SK-N-SH (cell line): ENCODE measurements at regions not wholly inside any gene's neighbourhood (a gene's known extent, or its start where the extent isn't known, plus 50 kb on each side); places are given as distances from the start of the nearest gene placed in this dataset.

Experiments used
- CTCF ChIA-PET: fragments of 300-600, 350-600 bp; formaldehyde crosslinking; extraction: SDS; loops from one replicate; lab custom pipeline; 2021; lab: Yijun Ruan, JAX
- POLR2A ChIA-PET: fragments of 350-600 bp; sonication (Branson Sonifier 250); formaldehyde crosslinking; extraction: SDS; loops from one replicate; lab custom pipeline; 2020; ENCODE audit warnings: antibody characterized with exemption, inconsistent platforms; lab: Yijun Ruan, JAX
- DNase-seq: peaks from one replicate; pipeline ENCODE4 v3.0.0; 2012
- H2AFZ ChIP-seq: fragments of 200-600 bp; sonication (generic); 2 replicates; pipeline ENCODE4 v1.8.1; 2016; ENCODE audit warnings: antibody characterized with exemption, mild to moderate bottlenecking, low read depth
- H3F3A ChIP-seq: fragments of 200-600 bp; sonication (generic); replicated peaks from 2 replicates; pipeline ENCODE3; 2016; ENCODE audit warnings: antibody characterized with exemption, mild to moderate bottlenecking; ENCODE audit not compliant: insufficient read depth
- H3K27ac ChIP-seq, 2 experiments: fragments of 200-500 bp in 1 of 2; fragments of 200-600 bp in 1 of 2; sonication (Bioruptor generic) in 1 of 2; sonication (generic), shearing (Covaris generic) in 1 of 2; 2 replicates each; pipeline versions ENCODE4 v1.5.1 to v1.6.1; 2014 to 2016; ENCODE audit warnings: low read depth in 2 of 2, inconsistent platforms in 1 of 2, low read length in 1 of 2, mild to moderate bottlenecking in 1 of 2, mixed read lengths in 1 of 2
- H3K27me3 ChIP-seq: fragments of 200-600 bp; sonication (generic), shearing (Covaris generic); 2 replicates; pipeline ENCODE4 v1.6.1; 2016; ENCODE audit warnings: mixed run types; ENCODE audit not compliant: insufficient read depth
- H3K36me3 ChIP-seq, 2 experiments: fragments of 200-500 bp in 1 of 2; fragments of 200-600 bp in 1 of 2; sonication (Bioruptor generic) in 1 of 2; sonication (generic) in 1 of 2; replicated peaks in 1 of 2; 2 replicates each; pipeline versions ENCODE3 to v1.5.1; 2014 to 2016; ENCODE audit warnings: low read length in 1 of 2, mild to moderate bottlenecking in 1 of 2; ENCODE audit not compliant: insufficient read depth in 2 of 2, control insufficient read depth in 1 of 2
- H3K4me1 ChIP-seq, 2 experiments: fragments of 200-500 bp in 1 of 2; fragments of 200-600 bp in 1 of 2; sonication (Bioruptor generic) in 1 of 2; sonication (generic), shearing (Covaris generic) in 1 of 2; 2 replicates each; pipeline versions ENCODE4 v1.5.1 to v1.6.1; 2014 to 2016; ENCODE audit warnings: low read depth in 1 of 2, low read length in 1 of 2, mixed run types in 1 of 2; ENCODE audit not compliant: insufficient read depth in 2 of 2, control insufficient read depth in 1 of 2
- H3K4me2 ChIP-seq: fragments of 200-600 bp; sonication (generic), shearing (Covaris generic); 2 replicates; pipeline ENCODE4 v1.6.1; 2017; ENCODE audit warnings: mixed run types
- H3K4me3 ChIP-seq, 2 experiments: fragments of 200-500 bp in 1 of 2; fragments of 200-600 bp in 1 of 2; sonication (Bioruptor generic) in 1 of 2; sonication (generic), shearing (Covaris generic) in 1 of 2; 2 replicates each; pipeline versions ENCODE4 v1.5.1 to v1.8.1; 2014 to 2016; ENCODE audit warnings: low read depth in 2 of 2, inconsistent platforms in 1 of 2, low read length in 1 of 2, mild to moderate bottlenecking in 1 of 2, mixed read lengths in 1 of 2, moderate library complexity in 1 of 2
- H3K79me2 ChIP-seq: fragments of 200-600 bp; sonication (generic); 2 replicates; pipeline ENCODE4 v1.8.1; 2017; ENCODE audit warnings: mild to moderate bottlenecking; ENCODE audit not compliant: insufficient read depth
- H3K9ac ChIP-seq: fragments of 200-600 bp; sonication (generic); 2 replicates; pipeline ENCODE4 v1.6.1; 2017; ENCODE audit warnings: mixed run types
- H3K9me2 ChIP-seq: fragments of 200-600 bp; sonication (generic); 2 replicates; pipeline ENCODE4 v1.6.1; 2017; ENCODE audit warnings: mixed run types
- H3K9me3 ChIP-seq: fragments of 200-600 bp; sonication (generic); 2 replicates; pipeline ENCODE4 v1.6.1; 2017; ENCODE audit warnings: mixed run types, mild to moderate bottlenecking, moderate library complexity
- H4K20me1 ChIP-seq: fragments of 200-600 bp; sonication (generic); 2 replicates; pipeline ENCODE4 v1.6.1; 2017; ENCODE audit warnings: mild to moderate bottlenecking, mixed run types; ENCODE audit not compliant: insufficient read depth
- CHD2 ChIP-seq: fragments of 150-350 bp; IDR thresholded peaks from 2 replicates; pipeline ENCODE4 v1.6.1; 2018; ENCODE audit warnings: low read length; ENCODE audit not compliant: partially characterized antibody
- CTCF ChIP-seq: fragments of 200-600 bp; sonication (generic); IDR thresholded peaks from 2 replicates; pipeline ENCODE4 v1.6.1; 2017; ENCODE audit warnings: antibody characterized with exemption, mild to moderate bottlenecking, moderate library complexity
- ELF1 ChIP-seq: IDR thresholded peaks from 2 replicates; pipeline ENCODE4 v1.4.0; 2012
- EP300 ChIP-seq, 2 experiments: IDR thresholded peaks; 2 replicates each; pipeline versions ENCODE4 v1.4.0 to v1.6.1; 2012; ENCODE audit warnings: borderline replicate concordance in 1 of 2, low read depth in 1 of 2, low read length in 1 of 2
- FOXJ3 ChIP-seq: sonication (generic); formaldehyde crosslinking; IDR thresholded peaks from 2 replicates; pipeline ENCODE4 v1.5.1; 2020; ENCODE audit warnings: mild to moderate bottlenecking, missing genetic modification reagents
- GABPA ChIP-seq: IDR thresholded peaks from 2 replicates; pipeline ENCODE4 v1.4.0; 2012; ENCODE audit warnings: low read depth, mild to moderate bottlenecking
- GATA2 ChIP-seq: sonication (generic); formaldehyde crosslinking; IDR thresholded peaks from 2 replicates; pipeline ENCODE4 v1.5.0; 2020; ENCODE audit warnings: mild to moderate bottlenecking, missing genetic modification reagents
- JUND ChIP-seq: IDR thresholded peaks from 2 replicates; pipeline ENCODE4 v1.4.0; 2012
- MAX ChIP-seq: IDR thresholded peaks from 2 replicates; pipeline ENCODE4 v1.4.0; 2012; ENCODE audit warnings: low read depth
- MEF2A ChIP-seq: IDR thresholded peaks from 2 replicates; pipeline ENCODE4 v1.4.0; 2012; ENCODE audit warnings: low read depth, borderline replicate concordance
- MXI1 ChIP-seq: IDR thresholded peaks from 2 replicates; pipeline ENCODE4 v1.6.1; 2012; ENCODE audit warnings: mild to moderate bottlenecking, low read depth, low read length, improper control_type of control experiment
- NFIC ChIP-seq: IDR thresholded peaks from 2 replicates; pipeline ENCODE4 v1.4.0; 2012; ENCODE audit warnings: borderline replicate concordance
- NRF1 ChIP-seq: IDR thresholded peaks from 2 replicates; pipeline ENCODE4 v1.6.1; 2012; ENCODE audit warnings: low read depth, mild to moderate bottlenecking, low read length
- PBX3 ChIP-seq: IDR thresholded peaks from 2 replicates; pipeline ENCODE4; 2012
- POLR2AphosphoS5 ChIP-seq: IDR thresholded peaks from 2 replicates; pipeline ENCODE4 v1.6.1; 2012; ENCODE audit warnings: low read depth, low read length
- RAD21 ChIP-seq: IDR thresholded peaks from 2 replicates; pipeline ENCODE4 v1.6.1; 2012; ENCODE audit warnings: mild to moderate bottlenecking, low read length
- RFX5 ChIP-seq: IDR thresholded peaks from 2 replicates; pipeline ENCODE4 v1.6.1; 2012; ENCODE audit warnings: mild to moderate bottlenecking, improper control_type of control experiment, low read length
- RXRA ChIP-seq: IDR thresholded peaks from 2 replicates; pipeline ENCODE4 v1.4.0; 2012; ENCODE audit warnings: low read depth, mild to moderate bottlenecking, borderline replicate concordance
- SIN3A ChIP-seq: IDR thresholded peaks from 2 replicates; pipeline ENCODE4 v1.6.1; 2012; ENCODE audit warnings: low read depth, mild to moderate bottlenecking, low read length, moderate library complexity, borderline replicate concordance
- SMC3 ChIP-seq: IDR thresholded peaks from 2 replicates; pipeline ENCODE4 v1.6.1; 2012; ENCODE audit warnings: low read depth, low read length, improper control_type of control experiment
- TCF12 ChIP-seq: IDR thresholded peaks from 2 replicates; pipeline ENCODE4 v1.4.0; 2012
- TEAD4 ChIP-seq: IDR thresholded peaks from 2 replicates; pipeline ENCODE4 v1.4.0; 2012; ENCODE audit warnings: mild to moderate bottlenecking, borderline replicate concordance; ENCODE audit not compliant: insufficient read depth
- USF1 ChIP-seq: IDR thresholded peaks from 2 replicates; pipeline ENCODE4 v1.4.0; 2012; ENCODE audit warnings: low read depth, borderline replicate concordance
- USF2 ChIP-seq: fragments of 150-350 bp; IDR thresholded peaks from 2 replicates; pipeline ENCODE4 v1.6.1; 2017; ENCODE audit warnings: antibody characterized with exemption, low read length, low read depth, borderline replicate concordance
- YY1 ChIP-seq: IDR thresholded peaks from 2 replicates; pipeline ENCODE4 v1.4.0; 2012; ENCODE audit warnings: low read depth, mild to moderate bottlenecking
- WGBS: methylation state at CpG from one replicate; pipeline ENCODE4 v1.1.6; 2017; ENCODE audit warnings: low lambda C conversion rate; 5-methylcytosine and 5-hydroxymethylcytosine counted together

- TF ChIP-seq RXRA (no peak), TCF12 (no peak), CHD2 (no peak), GATA2 (CRISPR knock-in tag) (no peak), JUND (no peak), NRF1 (no peak), TEAD4 (no peak), MEF2A (no peak), FOXJ3 (CRISPR knock-in tag) (no peak), NFIC (no peak), ELF1 (no peak), RFX5 (no peak), POLR2AphosphoS5 (no peak), USF1 (no peak), SMC3 (no peak), SIN3A (no peak), MAX (no peak), RAD21 (no peak), EP300 (IDR thresholded peaks at IDR 0.05; ENCODE audit: borderline replicate concordance in 1 of 2, low read depth in 1 of 2, low read length in 1 of 2) (no peak)
- 47% methylated on average over 6 of the region's 6 CpGs for WGBS
- H4K20me1 ChIP-seq, result no peaks in the 10 kb centered on the region
- peaks cover 0 to 10% of the 10 kb centered on the region in 2 experiments; a peak in 2 of 4 replicates for H3K4me1 ChIP-seq
- POLR2A ChIA-PET, result interaction anchor here (0.7 kb wide), 1 partner anchor 70 kb away, joined by 4 read pairs; no protein-coding TSS in a partner anchor
- H3F3A ChIP-seq, result no peaks in the 10 kb centered on the region
- H3K36me3 ChIP-seq, result no peaks in the 10 kb centered on the region
- no peaks in the 10 kb centered on the region for H3K27me3 ChIP-seq
- H3K27ac ChIP-seq, result no peak overlapping the region
- CTCF ChIA-PET, result interaction anchor here (0.5 kb wide), 1 partner anchor 599 kb away, joined by 3 read pairs; no protein-coding TSS in a partner anchor
- no peaks in the 10 kb centered on the region for H3K9me3 ChIP-seq
- no peaks in the 10 kb centered on the region for H3K79me2 ChIP-seq
- no peak overlapping the region for H2AFZ ChIP-seq
- H3K4me2 ChIP-seq, result no peak overlapping the region
- DNase-seq, result no peak
- H3K9ac ChIP-seq, result no peak overlapping the region
- no peaks in the 10 kb centered on the region for H3K9me2 ChIP-seq
- H3K4me3 ChIP-seq, result no peak overlapping the region
These were observed 201.5 kb upstream of the MYL2 start for GRCh38 chr12:111121840-111122239.

GRCh38 chr12:111120578-111120977, 200.2 kb upstream of the MYL2 start:
- H3K9me2 ChIP-seq, result no peaks in the 10 kb centered on the region
- H3F3A ChIP-seq, result no peaks in the 10 kb centered on the region
- H2AFZ ChIP-seq, result no peak overlapping the region
- no peak overlapping the region for H3K4me2 ChIP-seq
- H3K9me3 ChIP-seq, result no peaks in the 10 kb centered on the region
- DNase-seq, result no peak
- POLR2A ChIA-PET, result no interaction called here
- H3K4me1 ChIP-seq, result peaks cover 0 to 10% of the 10 kb centered on the region in 2 experiments; a peak in 2 of 4 replicates
- no peaks in the 10 kb centered on the region for H3K27me3 ChIP-seq
- CTCF ChIA-PET, result no interaction called here
- no peaks in the 10 kb centered on the region for H3K79me2 ChIP-seq
- H3K36me3 ChIP-seq, result no peaks in the 10 kb centered on the region
- no peak overlapping the region for H3K4me3 ChIP-seq
- WGBS, result 52% methylated on average over 5 of the region's 5 CpGs
- H4K20me1 ChIP-seq, result no peaks in the 10 kb centered on the region
- no peak overlapping the region for H3K27ac ChIP-seq
- no peak overlapping the region for H3K9ac ChIP-seq
- TF ChIP-seq GABPA, result no peak
- TF ChIP-seq TEAD4, result no peak
- no peak for TF ChIP-seq ELF1
- TF ChIP-seq USF2, result no peak
- no peak for TF ChIP-seq YY1
- no peak for TF ChIP-seq MXI1
- no peak for TF ChIP-seq TCF12
- TF ChIP-seq CTCF, result no peak
- TF ChIP-seq NRF1, result no peak
- TF ChIP-seq CHD2, result no peak
- TF ChIP-seq JUND, result no peak
- TF ChIP-seq PBX3, result no peak
